Activated CD4-positive, alpha-beta memory T cell treated with anti-CD3 and anti-CD28 coated beads for 36 hours (primary cell): ENCODE measurements at regions not wholly inside any gene's neighbourhood (a gene's known extent, or its start where the extent isn't known, plus 50 kb on each side); places are given as distances from the start of the nearest gene placed in this dataset.
"Not testable (repeated sequence)": the region's sequence is repeated elsewhere in the genome, so short reads cannot be mapped to it uniquely, and the experiment has no call there.

Source experiments
- CTCF ChIA-PET: fragments of 350-600 bp; sonication (Branson Sonifier 250); formaldehyde crosslinking; loops from one replicate; lab custom pipeline; 2021; ENCODE audit warnings: antibody characterized with exemption, inconsistent platforms; lab: Charles Lee
- POLR2A ChIA-PET: fragments of 350-600 bp; sonication (Branson Sonifier 250); formaldehyde crosslinking; loops from one replicate; lab custom pipeline; 2021; ENCODE audit warnings: antibody characterized with exemption; lab: Charles Lee
- DNase-seq: peaks from one replicate; pipeline ENCODE4 v3.0.0-alpha.2; 2020
- H3K27ac Mint-ChIP-seq: one replicate; pipeline ENCODE4 v1.8.0; 2021; ENCODE audit warnings: mixed read lengths
- H3K27me3 Mint-ChIP-seq: one replicate; pipeline ENCODE4 v1.8.0; 2021; ENCODE audit warnings: mixed read lengths
- H3K36me3 Mint-ChIP-seq: one replicate; pipeline ENCODE4 v1.8.0; 2021; ENCODE audit warnings: mixed read lengths
- H3K4me1 Mint-ChIP-seq: one replicate; pipeline ENCODE4 v1.8.0; 2021; ENCODE audit warnings: low read depth, mixed read lengths
- H3K4me3 Mint-ChIP-seq: one replicate; pipeline ENCODE4 v1.8.0; 2021; ENCODE audit warnings: mild to moderate bottlenecking, mixed read lengths
- H3K9me3 Mint-ChIP-seq: one replicate; pipeline ENCODE4 v1.8.0; 2021; ENCODE audit warnings: mixed read lengths
- intact Hi-C: fragments of 100-400 bp; cut with micrococcal nuclease; formaldehyde crosslinking; loops from one replicate; pipeline ENCODE4 v1.15.1; 2023

DNA sequence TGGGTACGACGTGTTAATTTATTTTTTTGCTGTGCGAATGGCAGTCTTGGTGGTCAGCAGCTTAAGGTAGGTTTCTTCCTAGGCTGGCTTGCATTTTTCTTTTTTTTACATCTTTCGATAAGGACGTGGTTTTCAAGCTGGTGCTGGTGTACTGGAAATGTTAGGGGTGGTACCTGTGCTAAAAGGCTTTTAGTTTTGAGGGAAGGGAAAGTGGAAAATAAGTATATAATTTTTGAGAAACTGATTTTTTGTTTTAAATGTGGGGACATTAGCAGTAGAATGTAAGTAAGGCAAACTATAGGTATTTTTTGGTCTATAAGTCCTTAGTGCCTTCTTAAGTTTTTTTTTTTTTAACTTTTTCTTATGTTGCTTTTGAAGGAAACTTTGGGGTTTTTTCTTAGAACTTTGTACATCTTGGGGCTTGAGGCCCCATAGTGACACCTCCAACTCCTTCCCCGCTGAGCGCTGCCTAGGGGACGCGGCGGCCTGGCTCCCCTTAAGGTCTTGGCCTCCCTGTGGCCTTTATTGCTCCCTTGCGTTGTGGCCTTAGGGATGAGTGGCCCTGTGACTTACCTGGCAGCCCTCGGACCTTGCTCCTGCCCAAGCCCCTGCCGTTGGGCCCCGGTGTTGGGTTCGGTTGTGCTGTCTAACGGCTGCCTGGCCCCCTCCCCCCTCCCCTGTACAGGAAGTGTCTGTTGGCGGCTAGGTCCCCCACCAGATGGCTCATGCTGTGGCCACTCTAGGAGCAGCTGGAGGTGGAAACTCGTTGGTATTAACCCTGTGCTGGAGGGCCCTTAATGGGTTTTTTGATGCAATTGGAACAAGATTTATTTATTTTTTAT lies 88.0 kb upstream of the RPRML start:
- ChIA-PET POLR2A (interaction anchor here (0.7 kb wide), 1 partner anchor 136 kb away, joined by 7 read pairs; no protein-coding TSS in a partner anchor), CTCF (no interaction called here)
- peak overlapping the region; percentile 91 for H3K27ac Mint-ChIP-seq
- H3K4me1 Mint-ChIP-seq = peaks cover 30% of the 10 kb centered on the region
- peaks cover 4% of the 10 kb centered on the region for H3K9me3 Mint-ChIP-seq
- intact Hi-C loops = loop anchor here (5.0 kb wide), 1 partner anchor 145 kb away; the partner anchor contains the start of gene GOSR2
- no peaks in the 10 kb centered on the region for H3K27me3 Mint-ChIP-seq
- DNase-seq = peak; percentile 85
- peak overlapping the region; percentile 91 for H3K4me3 Mint-ChIP-seq
- H3K36me3 Mint-ChIP-seq = peaks cover 4% of the 10 kb centered on the region

DNA sequence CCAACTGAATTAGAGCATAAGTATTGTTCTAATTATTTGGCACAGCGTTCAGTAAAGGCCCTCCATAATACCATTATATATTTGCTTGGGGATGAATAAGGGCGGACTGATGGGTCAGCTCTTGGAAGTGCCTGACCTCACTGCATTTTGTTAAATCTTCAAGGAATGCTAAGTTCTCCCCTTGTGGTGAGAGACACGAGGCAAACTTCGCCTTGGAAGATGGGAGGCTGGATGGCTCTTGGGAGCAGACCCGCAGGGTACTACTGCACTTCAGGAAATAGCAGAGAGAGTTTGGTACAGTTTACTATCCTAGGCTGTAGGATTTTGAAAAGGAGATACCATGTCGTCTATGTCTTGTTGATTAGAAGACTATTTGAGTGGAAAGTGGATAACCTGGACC lies 87.0 kb upstream of the RPRML start:
- Mint-ChIP-seq H3K27ac (peak overlapping the region; percentile 91), H3K36me3 (peaks cover 4% of the 10 kb centered on the region), H3K9me3 (peaks cover 4% of the 10 kb centered on the region), H3K4me3 (peak overlapping the region; percentile 91), H3K27me3 (no peaks in the 10 kb centered on the region), H3K4me1 (peaks cover 23% of the 10 kb centered on the region)
- intact Hi-C loops = loop anchor here (5.0 kb wide), 1 partner anchor 144 kb away; the partner anchor contains the start of gene GOSR2
- CTCF ChIA-PET = interaction anchor here (1.5 kb wide), 1 partner anchor 125 kb away, joined by 3 read pairs; no protein-coding TSS in a partner anchor
- no peak for DNase-seq
- POLR2A ChIA-PET = no interaction called here

DNA sequence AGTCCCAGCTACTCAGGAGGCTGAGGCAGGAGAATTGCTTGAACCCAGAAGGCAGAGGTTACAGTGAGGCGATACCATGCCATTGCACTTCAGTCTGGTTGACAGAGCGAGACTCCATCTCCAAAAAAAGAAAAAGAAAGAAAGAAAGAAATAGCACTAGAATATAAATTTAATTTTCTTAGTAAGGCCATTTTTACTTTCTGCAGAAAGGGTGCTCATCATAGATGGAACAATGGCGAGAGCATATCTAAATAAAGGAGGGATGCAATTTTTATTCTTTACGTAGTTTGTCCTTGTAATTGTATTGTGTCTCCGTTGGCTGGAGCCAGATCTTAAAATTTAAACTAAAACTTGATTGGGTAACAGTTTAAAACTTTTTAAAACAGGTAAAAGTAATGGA lies 85.6 kb upstream of the RPRML start:
- no peak overlapping the region for H3K27ac Mint-ChIP-seq
- H3K27me3 Mint-ChIP-seq = no peaks in the 10 kb centered on the region
- H3K4me3 Mint-ChIP-seq = no peak overlapping the region
- peaks cover 4% of the 10 kb centered on the region for H3K36me3 Mint-ChIP-seq
- ChIA-PET POLR2A (no interaction called here), CTCF (interaction anchor here (1.5 kb wide), 1 partner anchor 124 kb away, joined by 3 read pairs; no protein-coding TSS in a partner anchor)
- peaks cover 19% of the 10 kb centered on the region for H3K4me1 Mint-ChIP-seq
- intact Hi-C loops = loop anchor here (5.0 kb wide), 1 partner anchor 142 kb away; the partner anchor contains the start of gene GOSR2
- no peak for DNase-seq
- peaks cover 4% of the 10 kb centered on the region for H3K9me3 Mint-ChIP-seq

DNA sequence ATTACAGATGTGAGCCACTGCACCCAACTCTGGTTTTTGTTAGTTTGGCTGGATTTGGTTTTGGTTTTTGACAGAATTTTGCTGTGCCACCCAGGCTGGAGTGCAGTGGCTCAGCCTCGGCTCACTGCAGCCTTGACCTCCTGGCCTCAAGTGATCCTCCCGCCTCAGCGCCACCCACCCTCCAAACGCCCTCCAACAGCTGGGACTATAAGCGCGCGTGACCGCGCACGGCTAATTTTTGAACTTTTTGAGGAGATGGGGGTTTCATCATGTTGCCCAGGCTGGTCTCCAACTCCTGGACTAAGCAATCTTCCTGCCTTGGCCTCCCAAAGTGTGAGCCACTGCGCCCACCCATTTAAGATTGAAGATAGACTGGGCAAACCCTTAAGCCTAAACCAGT lies 84.4 kb upstream of the RPRML start:
- ChIA-PET CTCF (no interaction called here), POLR2A (no interaction called here)
- Mint-ChIP-seq H3K27me3 (no peaks in the 10 kb centered on the region), H3K4me3 (no peak overlapping the region), H3K9me3 (peaks cover 4% of the 10 kb centered on the region), H3K36me3 (peaks cover 4% of the 10 kb centered on the region), H3K27ac (no peak overlapping the region), H3K4me1 (peaks cover 14% of the 10 kb centered on the region)
- intact Hi-C loops = no loop called here
- no peak for DNase-seq

DNA sequence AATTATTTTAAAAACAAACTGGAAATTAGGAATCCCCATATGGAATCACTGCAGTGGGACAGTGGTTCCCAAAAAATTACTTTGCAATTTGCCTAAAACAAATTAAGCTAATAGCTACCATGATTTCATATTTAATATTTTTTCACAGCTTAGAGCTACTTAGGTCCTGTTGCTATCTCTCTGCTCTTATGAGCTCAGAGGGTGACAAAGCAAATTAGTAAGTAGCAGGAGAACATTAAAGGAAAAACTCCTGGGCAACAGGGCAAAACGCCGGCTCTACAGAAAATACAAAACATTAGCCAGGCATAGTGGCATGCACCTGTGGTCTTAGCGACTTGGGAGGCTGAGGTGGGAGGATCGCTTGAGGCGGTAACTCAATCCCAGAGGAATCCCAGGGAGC lies 83.8 kb upstream of the RPRML start:
- H3K27me3 Mint-ChIP-seq, intact Hi-C loops, H3K4me3 Mint-ChIP-seq, H3K36me3 Mint-ChIP-seq, CTCF ChIA-PET, H3K9me3 Mint-ChIP-seq, DNase-seq, POLR2A ChIA-PET, H3K27ac Mint-ChIP-seq: not testable (repeated sequence)
- peaks cover 12% of the 10 kb centered on the region for H3K4me1 Mint-ChIP-seq

DNA sequence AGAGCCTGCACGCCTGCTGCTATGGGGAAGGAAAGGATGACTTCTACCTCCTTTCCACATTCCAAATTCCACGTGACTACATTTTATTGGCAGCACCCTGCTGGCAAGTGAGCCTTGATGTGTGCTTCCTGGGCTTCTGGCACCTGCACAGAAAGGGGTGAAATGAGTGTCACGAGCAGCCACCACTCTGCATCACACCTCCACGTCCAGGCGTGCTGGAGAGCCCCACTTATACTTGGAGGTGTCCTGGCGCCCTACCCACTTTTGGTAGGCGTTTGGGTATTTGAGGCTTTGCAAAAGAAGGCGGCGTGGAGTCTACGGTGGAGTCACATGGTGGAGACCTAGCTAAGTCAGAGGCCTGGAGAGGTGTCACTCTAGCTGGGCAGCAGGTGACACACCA lies 81.0 kb upstream of the RPRML start:
- intact Hi-C loops, CTCF ChIA-PET, H3K27ac Mint-ChIP-seq, H3K27me3 Mint-ChIP-seq, H3K4me3 Mint-ChIP-seq, H3K9me3 Mint-ChIP-seq, H3K4me1 Mint-ChIP-seq, DNase-seq, POLR2A ChIA-PET: not testable (repeated sequence)
- H3K36me3 Mint-ChIP-seq = peaks cover 13% of the 10 kb centered on the region

DNA sequence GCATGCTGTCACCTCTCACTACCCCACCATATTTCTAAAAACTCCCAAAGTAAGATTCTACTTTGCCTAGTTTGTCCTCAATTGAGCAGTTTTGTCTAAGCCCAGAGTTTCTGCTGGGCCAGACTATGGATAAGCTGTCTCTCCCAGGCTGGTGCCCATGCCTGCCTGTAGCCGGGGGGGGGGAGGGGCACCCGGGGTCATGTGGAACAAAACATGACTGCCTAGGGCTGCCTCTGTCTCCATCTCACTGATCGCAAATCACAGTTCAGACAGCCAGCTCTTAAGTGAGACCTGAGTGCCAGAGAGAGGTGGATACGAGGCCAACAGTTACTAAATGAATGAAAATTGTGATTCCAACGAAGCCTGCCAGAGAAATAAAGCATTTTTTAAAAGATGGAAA lies 78.8 kb upstream of the RPRML start:
- no peaks in the 10 kb centered on the region for H3K27me3 Mint-ChIP-seq
- no peaks in the 10 kb centered on the region for H3K4me1 Mint-ChIP-seq
- no peaks in the 10 kb centered on the region for H3K9me3 Mint-ChIP-seq
- peaks cover 15% of the 10 kb centered on the region for H3K36me3 Mint-ChIP-seq
- ChIA-PET POLR2A (no interaction called here), CTCF (no interaction called here)
- intact Hi-C loops = no loop called here
- H3K27ac Mint-ChIP-seq = no peak overlapping the region
- no peak overlapping the region for H3K4me3 Mint-ChIP-seq
- DNase-seq = no peak

DNA sequence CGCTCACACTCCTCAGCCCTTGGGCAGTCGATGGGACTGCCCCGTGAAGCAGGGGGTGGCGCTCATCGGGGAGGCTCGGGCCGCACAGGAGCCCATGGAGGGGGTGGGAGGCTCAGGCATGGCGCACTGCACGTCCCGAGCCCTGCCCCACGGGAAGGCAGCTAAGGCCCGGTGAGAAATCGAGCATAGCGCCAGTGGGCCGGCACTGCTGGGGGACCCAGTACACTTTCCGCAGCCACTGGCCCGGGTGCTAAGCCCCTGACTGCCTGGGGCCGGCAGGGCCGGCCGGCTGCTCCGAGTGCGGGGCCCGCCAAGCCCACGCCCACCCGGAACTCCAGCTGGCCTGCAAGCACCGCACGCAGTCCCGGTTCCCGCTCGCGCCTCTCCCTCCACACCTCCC lies 78.2 kb upstream of the RPRML start:
- H3K4me3 Mint-ChIP-seq, intact Hi-C loops, CTCF ChIA-PET, H3K4me1 Mint-ChIP-seq, DNase-seq, H3K27me3 Mint-ChIP-seq, H3K27ac Mint-ChIP-seq, POLR2A ChIA-PET, H3K9me3 Mint-ChIP-seq: not testable (repeated sequence)
- peaks cover 18% of the 10 kb centered on the region for H3K36me3 Mint-ChIP-seq

DNA sequence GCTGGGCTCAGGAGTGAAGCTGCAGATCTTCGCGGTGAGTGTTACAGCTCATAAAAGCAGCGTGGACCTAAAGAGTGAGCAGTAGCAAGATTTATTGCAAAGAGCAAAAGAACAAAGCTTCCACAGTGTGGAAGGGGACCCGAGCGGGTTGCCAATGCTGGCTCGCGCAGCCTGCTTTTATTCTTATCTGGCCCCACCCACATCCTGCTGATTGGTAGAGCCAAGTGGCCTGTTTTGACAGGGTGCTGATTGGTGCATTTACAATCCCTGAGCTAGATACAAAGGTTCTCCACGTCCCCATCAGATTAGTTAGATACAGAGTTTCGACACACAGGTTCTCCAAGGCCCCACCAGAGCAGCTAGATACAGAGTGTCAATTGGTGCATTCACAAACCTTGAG lies 77.6 kb upstream of the RPRML start:
- intact Hi-C loops, CTCF ChIA-PET, DNase-seq, H3K4me1 Mint-ChIP-seq, H3K27me3 Mint-ChIP-seq, H3K27ac Mint-ChIP-seq, POLR2A ChIA-PET, H3K4me3 Mint-ChIP-seq, H3K9me3 Mint-ChIP-seq: not testable (repeated sequence)
- peaks cover 18% of the 10 kb centered on the region for H3K36me3 Mint-ChIP-seq
